Sigmoid colon (tissue), 6 donors: ENCODE measurements at regions not wholly inside any gene's neighbourhood (a gene's known extent, or its start where the extent isn't known, plus 50 kb on each side); places are given as distances from the start of the nearest gene placed in this dataset.

Source experiments
- DNase-seq: peaks from one replicate; pipeline ENCODE4 v3.0.0-alpha.2; 2019
- H3K27ac ChIP-seq, 4 donors: fragments of 200-600 bp; sonication (generic); one replicate each; pipeline ENCODE4 v1.5.1; 2016 to 2019; ENCODE audit warnings: mild to moderate bottlenecking in 1 of 4
- H3K27me3 ChIP-seq, 3 donors: fragments of 200-600 bp; sonication (generic); one replicate each; pipeline ENCODE4 v1.5.1; 2019; ENCODE audit warnings: mild to moderate bottlenecking in 1 of 3
- H3K36me3 ChIP-seq, 4 donors: fragments of 200-600 bp; sonication (generic); one replicate each; pipeline ENCODE4 v1.5.1; 2016 to 2019
- H3K4me1 ChIP-seq, 4 donors: fragments of 200-600 bp; sonication (generic); one replicate each; pipeline ENCODE4 v1.5.1; 2017 to 2019
- H3K4me3 ChIP-seq, 4 donors: fragments of 200-600 bp; sonication (generic); one replicate each; pipeline ENCODE4 v1.5.1; 2017 to 2019; ENCODE audit warnings: mild to moderate bottlenecking in 2 of 4, moderate library complexity in 1 of 4
- H3K9me3 ChIP-seq, 4 donors: fragments of 200-600 bp in 3 of 4; sonication (generic) in 3 of 4; one replicate each; pipeline versions ENCODE4 v1.5.1 to v1.6.1; 2013 to 2019
- EP300 ChIP-seq, 4 donors: sonication (generic); formaldehyde crosslinking; IDR thresholded peaks; one replicate each; pipeline ENCODE4 v1.6.1; 2017; ENCODE audit warnings: antibody characterized with exemption in 4 of 4
- POLR2A ChIP-seq, 2 donors: fragments of 450-650 bp; IDR thresholded peaks; one replicate each; pipeline ENCODE4 v1.6.1; 2016; ENCODE audit warnings: antibody characterized with exemption in 2 of 2, mild to moderate bottlenecking in 2 of 2, moderate library complexity in 2 of 2
- POLR2AphosphoS5 ChIP-seq, 4 donors: sonication (generic); formaldehyde crosslinking; IDR thresholded peaks; one replicate each; pipeline ENCODE4 v1.6.1; 2017; ENCODE audit warnings: antibody characterized with exemption in 4 of 4
- WGBS, 2 donors: extraction: QIAGEN DNeasy Blood & Tissue Kit; methylation state at CpG; one replicate each; pipeline ENCODE4 v1.1.7; 2013; 5-methylcytosine and 5-hydroxymethylcytosine counted together
- intact Hi-C: fragments of 100-400 bp; cut with DNase I; formaldehyde crosslinking; loops from one replicate; pipeline ENCODE4 v1.15.1; 2023
- TF ChIP-seq, protein P1 (sequence below), 4 experiments: fragments of 450-650 bp in 3 of 4; fragments of 200-600 bp in 1 of 4; IDR thresholded peaks; one replicate each; pipeline ENCODE4 v1.5.1; 2016 to 2019; ENCODE audit warnings: antibody characterized with exemption in 4 of 4, mild to moderate bottlenecking in 3 of 4, moderate library complexity in 2 of 4
- donor health status: healthy with polysubstance abuse.
- donor health status: healthy.

- H3K9me3 ChIP-seq: no peaks in the 10 kb centered on the region
- TF ChIP-seq, protein P1, sequence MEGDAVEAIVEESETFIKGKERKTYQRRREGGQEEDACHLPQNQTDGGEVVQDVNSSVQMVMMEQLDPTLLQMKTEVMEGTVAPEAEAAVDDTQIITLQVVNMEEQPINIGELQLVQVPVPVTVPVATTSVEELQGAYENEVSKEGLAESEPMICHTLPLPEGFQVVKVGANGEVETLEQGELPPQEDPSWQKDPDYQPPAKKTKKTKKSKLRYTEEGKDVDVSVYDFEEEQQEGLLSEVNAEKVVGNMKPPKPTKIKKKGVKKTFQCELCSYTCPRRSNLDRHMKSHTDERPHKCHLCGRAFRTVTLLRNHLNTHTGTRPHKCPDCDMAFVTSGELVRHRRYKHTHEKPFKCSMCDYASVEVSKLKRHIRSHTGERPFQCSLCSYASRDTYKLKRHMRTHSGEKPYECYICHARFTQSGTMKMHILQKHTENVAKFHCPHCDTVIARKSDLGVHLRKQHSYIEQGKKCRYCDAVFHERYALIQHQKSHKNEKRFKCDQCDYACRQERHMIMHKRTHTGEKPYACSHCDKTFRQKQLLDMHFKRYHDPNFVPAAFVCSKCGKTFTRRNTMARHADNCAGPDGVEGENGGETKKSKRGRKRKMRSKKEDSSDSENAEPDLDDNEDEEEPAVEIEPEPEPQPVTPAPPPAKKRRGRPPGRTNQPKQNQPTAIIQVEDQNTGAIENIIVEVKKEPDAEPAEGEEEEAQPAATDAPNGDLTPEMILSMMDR (IDR thresholded peaks at IDR 0.05): no peak
- no peak for TF ChIP-seq POLR2AphosphoS5 (IDR thresholded peaks at IDR 0.05)
- no peak for TF ChIP-seq POLR2A (IDR thresholded peaks at IDR 0.05)
- no peak for TF ChIP-seq EP300 (IDR thresholded peaks at IDR 0.05)
- intact Hi-C loops: no loop called here
- WGBS, 2 donors: 61 to 70% methylated on average over 2 of the region's 2 CpGs
- H3K4me1 ChIP-seq: no peaks in the 10 kb centered on the region
- no peaks in the 10 kb centered on the region for H3K27me3 ChIP-seq
- DNase-seq: no peak
- no peak overlapping the region for H3K4me3 ChIP-seq
- H3K36me3 ChIP-seq: no peaks in the 10 kb centered on the region
- no peak overlapping the region for H3K27ac ChIP-seq
Observed at GRCh38 chr7:89914711-89915110, 239.6 kb upstream of the STEAP1 start.

DNA sequence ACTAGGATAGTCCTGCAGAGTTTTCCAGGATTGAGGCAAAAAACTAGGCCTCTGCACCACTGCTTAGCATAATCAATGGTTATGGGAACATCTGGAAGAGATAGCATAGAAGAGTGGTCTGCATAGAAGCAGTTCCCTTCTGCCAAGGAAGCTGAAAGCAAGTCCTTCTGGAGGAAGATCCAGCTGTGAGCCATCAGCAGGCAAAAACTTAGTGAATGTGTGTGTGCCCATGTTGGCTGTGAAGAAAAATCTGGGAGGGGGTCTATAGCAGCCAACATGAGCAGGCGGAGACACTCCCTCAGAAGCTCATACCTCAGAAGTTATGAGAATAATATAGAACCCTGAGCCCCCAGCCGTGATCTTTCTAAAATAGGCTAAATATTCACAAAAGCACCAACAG lies 228.1 kb upstream of the STEAP1 start:
- WGBS, 2 donors: 73 to 96% methylated on average over 2 of the region's 2 CpGs
- no peaks in the 10 kb centered on the region for H3K4me1 ChIP-seq
- H3K9me3 ChIP-seq: no peaks in the 10 kb centered on the region
- DNase-seq: no peak
- TF ChIP-seq POLR2A (IDR thresholded peaks at IDR 0.05) (no peak), POLR2AphosphoS5 (IDR thresholded peaks at IDR 0.05) (no peak), EP300 (IDR thresholded peaks at IDR 0.05) (no peak)
- TF ChIP-seq, protein P1 (IDR thresholded peaks at IDR 0.05): no peak
- no peaks in the 10 kb centered on the region for H3K27me3 ChIP-seq
- no peaks in the 10 kb centered on the region for H3K36me3 ChIP-seq
- H3K4me3 ChIP-seq: no peak overlapping the region
- H3K27ac ChIP-seq: no peak overlapping the region
- intact Hi-C loops: no loop called here

- no peak overlapping the region for H3K4me3 ChIP-seq
- TF ChIP-seq, protein P1 (IDR thresholded peaks at IDR 0.05): no peak
- TF ChIP-seq POLR2A (IDR thresholded peaks at IDR 0.05): no peak
- TF ChIP-seq EP300 (IDR thresholded peaks at IDR 0.05): no peak
- no peak for TF ChIP-seq POLR2AphosphoS5 (IDR thresholded peaks at IDR 0.05)
- no peaks in the 10 kb centered on the region for H3K36me3 ChIP-seq
- intact Hi-C loops: no loop called here
- no peak for DNase-seq
- no peaks in the 10 kb centered on the region for H3K4me1 ChIP-seq
- H3K27ac ChIP-seq: no peak overlapping the region
- no peaks in the 10 kb centered on the region for H3K27me3 ChIP-seq
- H3K9me3 ChIP-seq: no peaks in the 10 kb centered on the region
- WGBS, 2 donors: 84 to 86% methylated on average over 6 of the region's 6 CpGs
Observed at GRCh38 chr7:89926701-89927100, 227.6 kb upstream of the STEAP1 start.

- Histone ChIP-seq H3K27me3 (no peaks in the 10 kb centered on the region), H3K9me3 (no peaks in the 10 kb centered on the region), H3K4me3 (no peak overlapping the region), H3K36me3 (no peaks in the 10 kb centered on the region), H3K4me1 (no peaks in the 10 kb centered on the region), H3K27ac (no peak overlapping the region)
- intact Hi-C loops: no loop called here
- no peak for DNase-seq
- 30 to 75% methylated on average over 1 of the region's 1 CpG for WGBS, 2 donors
- no peak for TF ChIP-seq POLR2A (IDR thresholded peaks at IDR 0.05)
- no peak for TF ChIP-seq POLR2AphosphoS5 (IDR thresholded peaks at IDR 0.05)
- TF ChIP-seq, protein P1 (IDR thresholded peaks at IDR 0.05): no peak
- TF ChIP-seq EP300 (IDR thresholded peaks at IDR 0.05): no peak
Observed at GRCh38 chr7:89927762-89928161, 226.5 kb upstream of the STEAP1 start.

DNA sequence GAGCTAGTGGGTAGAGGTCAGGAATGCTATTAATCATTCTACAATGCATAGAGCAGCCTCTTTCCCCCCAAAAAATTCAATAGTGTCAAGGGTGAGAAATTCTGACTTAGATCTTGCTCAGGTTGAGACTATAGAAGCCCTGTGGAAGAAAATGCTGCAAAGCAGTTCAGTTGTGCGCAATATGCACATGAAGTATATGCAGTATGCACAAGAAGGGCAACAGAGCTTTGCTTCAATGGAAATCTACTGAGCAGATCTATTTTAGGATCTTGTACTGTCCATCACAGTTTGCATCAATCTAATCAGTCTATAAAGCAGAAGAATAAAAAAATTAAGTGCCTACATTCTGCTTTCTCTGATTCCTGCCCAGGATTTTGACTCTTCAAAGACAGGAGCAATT lies 225.8 kb upstream of the STEAP1 start:
- no peak overlapping the region for H3K27ac ChIP-seq
- WGBS, 2 donors: 94 to 95% methylated on average over 1 of the region's 1 CpG
- H3K9me3 ChIP-seq: no peaks in the 10 kb centered on the region
- no peak for DNase-seq
- no peaks in the 10 kb centered on the region for H3K4me1 ChIP-seq
- no peaks in the 10 kb centered on the region for H3K36me3 ChIP-seq
- no peaks in the 10 kb centered on the region for H3K27me3 ChIP-seq
- TF ChIP-seq, protein P1 (IDR thresholded peaks at IDR 0.05): no peak
- TF ChIP-seq EP300 (IDR thresholded peaks at IDR 0.05) (no peak), POLR2AphosphoS5 (IDR thresholded peaks at IDR 0.05) (no peak), POLR2A (IDR thresholded peaks at IDR 0.05) (no peak)
- intact Hi-C loops: no loop called here
- no peak overlapping the region for H3K4me3 ChIP-seq
